Tibial nerve (tissue), 4 donors: ENCODE measurements at regions not wholly inside any gene's neighbourhood (a gene's known extent, or its start where the extent isn't known, plus 50 kb on each side); places are given as distances from the start of the nearest gene placed in this dataset.

Experiments
- DNase-seq, 2 donors: peaks; one replicate each; pipeline ENCODE4 v3.0.0-alpha.2; 2019; ENCODE audit warnings: low spot score in 2 of 2
- H3K27ac ChIP-seq, 4 donors: fragments of 200-600 bp; sonication (generic) in 3 of 4; one replicate each; pipeline ENCODE4 v1.5.1; 2017 to 2019; ENCODE audit warnings: mild to moderate bottlenecking in 1 of 4
- H3K27me3 ChIP-seq, 2 donors: fragments of 200-600 bp; sonication (generic) in 1 of 2; one replicate each; pipeline versions ENCODE4 v1.5.1 to v1.6.0; 2017 to 2019
- H3K36me3 ChIP-seq, 3 donors: fragments of 200-600 bp; sonication (generic); one replicate each; pipeline ENCODE4 v1.5.1; 2018 to 2019
- H3K4me1 ChIP-seq, 4 donors: fragments of 200-600 bp; sonication (generic) in 3 of 4; one replicate each; pipeline ENCODE4 v1.5.1; 2017 to 2019
- H3K4me3 ChIP-seq, 4 donors: fragments of 200-600 bp; sonication (generic) in 3 of 4; one replicate each; pipeline ENCODE4 v1.5.1; 2017 to 2019; ENCODE audit warnings: mild to moderate bottlenecking in 1 of 4, moderate library complexity in 1 of 4
- H3K9me3 ChIP-seq, 4 donors: fragments of 200-600 bp; sonication (generic) in 3 of 4; one replicate each; pipeline ENCODE4 v1.5.1; 2017 to 2019
- CTCF ChIP-seq, 5 experiments: fragments of 200-600 bp in 3 of 5; fragments of 450-650 bp in 2 of 5; sonication (generic) in 3 of 5; IDR thresholded peaks; one replicate each; pipeline ENCODE4 v1.5.1; 2016 to 2019; ENCODE audit warnings: antibody characterized with exemption in 5 of 5, mild to moderate bottlenecking in 3 of 5, moderate library complexity in 2 of 5
- EP300 ChIP-seq, 2 donors: sonication (generic); formaldehyde crosslinking; IDR thresholded peaks; one replicate each; pipeline ENCODE4 v1.6.1; 2017; ENCODE audit warnings: antibody characterized with exemption in 2 of 2, mild to moderate bottlenecking in 1 of 2
- POLR2A ChIP-seq, 2 donors: fragments of 450-650 bp; IDR thresholded peaks; one replicate each; pipeline ENCODE4 v1.6.1; 2017; ENCODE audit warnings: antibody characterized with exemption in 2 of 2, mild to moderate bottlenecking in 2 of 2, moderate library complexity in 2 of 2
- WGBS, 2 donors: methylation state at CpG; one replicate each; pipeline ENCODE4 v1.1.5; 2018; 5-methylcytosine and 5-hydroxymethylcytosine counted together

DNA sequence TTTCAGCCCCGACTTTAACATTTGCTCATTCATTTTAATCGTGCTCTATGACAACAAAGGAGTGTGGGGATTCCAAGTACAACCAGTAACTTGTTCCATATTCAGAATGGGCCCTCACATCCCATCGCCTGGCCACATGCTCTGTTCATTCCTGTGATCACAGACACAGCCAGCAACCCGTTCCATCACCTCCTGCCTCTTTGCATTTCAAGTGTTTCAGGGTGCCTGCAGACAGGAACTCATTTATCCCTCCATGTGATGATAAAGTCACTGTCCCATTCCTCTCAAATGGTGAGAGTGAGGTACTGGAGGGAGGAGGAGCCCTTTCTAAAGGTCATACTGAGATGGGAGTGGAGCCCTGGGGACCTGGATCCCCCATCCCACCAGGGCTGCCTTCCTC, 571.1 kb downstream of the MAT2B start:
- WGBS, 2 donors: 48 to 53% methylated on average over 4 of the region's 4 CpGs
- DNase-seq: no peak
- H3K27ac ChIP-seq: no peak overlapping the region
- no peaks in the 10 kb centered on the region for H3K27me3 ChIP-seq
- no peaks in the 10 kb centered on the region for H3K4me1 ChIP-seq
- no peak overlapping the region for H3K4me3 ChIP-seq
- H3K9me3 ChIP-seq: no peaks in the 10 kb centered on the region
- TF ChIP-seq CTCF (IDR thresholded peaks at IDR 0.05) (no peak), EP300 (IDR thresholded peaks at IDR 0.05) (no peak), POLR2A (IDR thresholded peaks at IDR 0.05) (no peak)
- H3K36me3 ChIP-seq: no peaks in the 10 kb centered on the region

DNA sequence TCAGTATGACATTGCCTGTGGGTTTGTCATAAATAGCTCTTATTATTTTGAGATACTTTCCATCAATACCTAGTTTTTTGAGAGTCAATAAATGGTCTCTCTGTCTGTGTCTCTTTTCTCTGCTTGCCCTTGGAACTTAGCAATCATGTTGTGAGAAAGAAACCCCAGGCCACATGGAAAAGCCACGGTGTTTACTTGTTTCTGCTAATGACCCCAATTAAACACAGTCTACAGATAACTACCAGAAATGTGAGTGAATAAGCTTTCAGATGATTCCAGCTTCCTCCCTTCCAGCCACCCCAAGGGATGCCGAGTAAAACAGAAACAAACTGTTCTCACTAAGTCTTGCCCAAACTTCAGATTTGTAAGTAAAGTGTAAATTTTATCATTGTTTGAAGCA, 584.9 kb downstream of the MAT2B start:
- H3K27ac ChIP-seq: no peak overlapping the region
- no peak for DNase-seq
- no peak overlapping the region for H3K4me3 ChIP-seq
- TF ChIP-seq CTCF (IDR thresholded peaks at IDR 0.05) (no peak), POLR2A (IDR thresholded peaks at IDR 0.05) (no peak), EP300 (IDR thresholded peaks at IDR 0.05) (no peak)
- 10 to 19% methylated on average over 2 of the region's 2 CpGs for WGBS, 2 donors
- no peaks in the 10 kb centered on the region for H3K4me1 ChIP-seq
- H3K36me3 ChIP-seq: no peaks in the 10 kb centered on the region
- H3K27me3 ChIP-seq: no peaks in the 10 kb centered on the region
- peaks cover 0 to 6% (median 0%) of the 10 kb centered on the region in 4 donors for H3K9me3 ChIP-seq

GRCh38 chr5:164091836-164092235, 586.4 kb downstream of the MAT2B start:
- no peak for TF ChIP-seq CTCF (IDR thresholded peaks at IDR 0.05)
- no peak for TF ChIP-seq POLR2A (IDR thresholded peaks at IDR 0.05)
- no peak for TF ChIP-seq EP300 (IDR thresholded peaks at IDR 0.05)
- WGBS, 2 donors: 74% methylated on average over 2 of the region's 2 CpGs
- Histone ChIP-seq H3K36me3 (no peaks in the 10 kb centered on the region), H3K27ac (no peak overlapping the region), H3K4me3 (no peak overlapping the region), H3K27me3 (no peaks in the 10 kb centered on the region), H3K4me1 (no peaks in the 10 kb centered on the region), H3K9me3 (peaks cover 0 to 6% (median 0%) of the 10 kb centered on the region in 4 donors)
- DNase-seq: no peak

- Histone ChIP-seq H3K27ac (no peak overlapping the region), H3K4me1 (no peaks in the 10 kb centered on the region), H3K27me3 (no peaks in the 10 kb centered on the region), H3K9me3 (peaks cover 0 to 5% (median 0%) of the 10 kb centered on the region in 4 donors), H3K36me3 (no peaks in the 10 kb centered on the region), H3K4me3 (no peak overlapping the region)
- no peak for DNase-seq
- TF ChIP-seq POLR2A (IDR thresholded peaks at IDR 0.05): no peak
- no peak for TF ChIP-seq CTCF (IDR thresholded peaks at IDR 0.05)
- TF ChIP-seq EP300 (IDR thresholded peaks at IDR 0.05): no peak
- WGBS, 2 donors: 27 to 43% methylated on average over 3 of the region's 3 CpGs
Observed at GRCh38 chr5:164094291-164094690, 588.9 kb downstream of the MAT2B start.

GRCh38 chr5:164097749-164098148, 592.3 kb downstream of the MAT2B start:
- DNase-seq: no peak
- Histone ChIP-seq H3K27ac (no peak overlapping the region), H3K36me3 (no peaks in the 10 kb centered on the region), H3K9me3 (no peaks in the 10 kb centered on the region), H3K27me3 (no peaks in the 10 kb centered on the region), H3K4me3 (no peak overlapping the region), H3K4me1 (no peaks in the 10 kb centered on the region)
- WGBS, 2 donors: 83 to 86% methylated on average over 4 of the region's 4 CpGs
- TF ChIP-seq CTCF (IDR thresholded peaks at IDR 0.05): no peak
